Epithelial cell of proximal tubule (primary cell): ENCODE measurements at regions not wholly inside any gene's neighbourhood (a gene's known extent, or its start where the extent isn't known, plus 50 kb on each side); places are given as distances from the start of the nearest gene placed in this dataset.
"Not testable (repeated sequence)": the region's sequence is repeated elsewhere in the genome, so short reads cannot be mapped to it uniquely, and the experiment has no call there.

ENCODE experiments used
- DNase-seq: peaks from one replicate; pipeline ENCODE4 v3.0.0-alpha.2; 2011; ENCODE audit warnings: low read depth
- H3K4me3 ChIP-seq: 2 replicates; pipeline ENCODE4 v1.5.1; 2011; ENCODE audit warnings: low read depth, mild to moderate bottlenecking, low read length
- CTCF ChIP-seq: conservative IDR thresholded peaks from 2 replicates; pipeline ENCODE4 v1.5.1; 2012; ENCODE audit warnings: low read depth, mild to moderate bottlenecking, low read length

GRCh38 chr20:48360342-48360975, 467.3 kb downstream of the PREX1 start:
- DNase-seq: no peak
- peak overlapping the region; percentile 18 for H3K4me3 ChIP-seq
- TF ChIP-seq CTCF: no peak

- peak overlapping the region; percentile 26 for H3K4me3 ChIP-seq
- no peak for TF ChIP-seq CTCF
- DNase-seq: no peak
Measured at GRCh38 chr20:48359692-48360341, 468.0 kb downstream of the PREX1 start.

- H3K4me3 ChIP-seq, DNase-seq: not testable (repeated sequence)
Measured at GRCh38 chr20:48359055-48359390, 468.8 kb downstream of the PREX1 start.

GRCh38 chr20:48358176-48359054, 469.4 kb downstream of the PREX1 start:
- H3K4me3 ChIP-seq: no peak overlapping the region
- DNase-seq: no peak

GRCh38 chr20:48357714-48358113, 470.1 kb downstream of the PREX1 start:
- TF ChIP-seq CTCF: no peak
- no peak for DNase-seq
- H3K4me3 ChIP-seq: no peak overlapping the region

More at GRCh38 chr20:48358176-48359054, 469.4 kb downstream of the PREX1 start:
- TF ChIP-seq CTCF: no peak

GRCh38 chr20:48354903-48355302, 472.9 kb downstream of the PREX1 start:
- H3K4me3 ChIP-seq: no peak overlapping the region
- TF ChIP-seq CTCF: no peak
- DNase-seq: no peak

- no peak for TF ChIP-seq CTCF
- no peak for DNase-seq
- H3K4me3 ChIP-seq: no peak overlapping the region
Measured at GRCh38 chr20:48354320-48354876, 473.4 kb downstream of the PREX1 start.
